ENCODE measurements at regions not wholly inside any gene's neighbourhood (a gene's known extent, or its start where the extent isn't known, plus 50 kb on each side); places are given as distances from the start of the nearest gene placed in this dataset.

DNA sequence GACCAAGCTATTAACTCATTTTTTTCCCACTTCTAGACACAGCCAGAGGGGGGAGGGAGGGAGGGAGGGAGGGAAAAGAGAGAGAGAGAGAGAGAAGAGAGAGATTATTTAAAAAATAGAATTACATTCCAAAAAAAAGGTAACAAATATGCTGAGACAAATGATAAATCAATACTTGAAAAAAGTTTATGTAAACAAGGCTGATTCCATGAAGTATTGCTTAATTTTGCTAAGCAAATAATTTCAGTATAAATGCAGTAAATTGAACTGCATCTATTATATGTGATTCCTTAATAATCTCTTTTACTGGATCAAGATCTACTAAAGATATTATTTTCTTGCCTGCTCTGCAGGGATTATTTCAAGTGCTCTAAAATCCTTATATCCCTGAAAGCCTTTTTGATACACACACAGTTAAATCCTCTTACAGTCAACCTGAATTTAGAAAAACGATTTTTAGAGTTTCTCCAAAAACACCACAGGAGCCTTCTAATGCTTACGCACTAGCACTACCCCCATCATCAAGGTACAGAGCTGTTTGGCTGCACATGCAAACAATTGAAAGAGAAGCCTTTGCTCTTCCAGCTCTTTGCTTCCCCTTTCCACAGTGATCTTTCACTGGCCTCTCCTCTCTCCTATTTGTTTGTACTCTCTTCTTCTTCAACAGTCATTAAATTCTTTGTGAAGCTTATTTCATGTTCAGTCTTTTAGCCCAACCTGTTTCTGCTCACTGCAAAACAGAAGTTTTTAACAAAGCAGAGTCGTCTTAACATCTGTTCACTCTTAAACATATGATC lies 426.3 kb upstream of the FAM241A start:
- TF ChIP-seq, protein P1, sequence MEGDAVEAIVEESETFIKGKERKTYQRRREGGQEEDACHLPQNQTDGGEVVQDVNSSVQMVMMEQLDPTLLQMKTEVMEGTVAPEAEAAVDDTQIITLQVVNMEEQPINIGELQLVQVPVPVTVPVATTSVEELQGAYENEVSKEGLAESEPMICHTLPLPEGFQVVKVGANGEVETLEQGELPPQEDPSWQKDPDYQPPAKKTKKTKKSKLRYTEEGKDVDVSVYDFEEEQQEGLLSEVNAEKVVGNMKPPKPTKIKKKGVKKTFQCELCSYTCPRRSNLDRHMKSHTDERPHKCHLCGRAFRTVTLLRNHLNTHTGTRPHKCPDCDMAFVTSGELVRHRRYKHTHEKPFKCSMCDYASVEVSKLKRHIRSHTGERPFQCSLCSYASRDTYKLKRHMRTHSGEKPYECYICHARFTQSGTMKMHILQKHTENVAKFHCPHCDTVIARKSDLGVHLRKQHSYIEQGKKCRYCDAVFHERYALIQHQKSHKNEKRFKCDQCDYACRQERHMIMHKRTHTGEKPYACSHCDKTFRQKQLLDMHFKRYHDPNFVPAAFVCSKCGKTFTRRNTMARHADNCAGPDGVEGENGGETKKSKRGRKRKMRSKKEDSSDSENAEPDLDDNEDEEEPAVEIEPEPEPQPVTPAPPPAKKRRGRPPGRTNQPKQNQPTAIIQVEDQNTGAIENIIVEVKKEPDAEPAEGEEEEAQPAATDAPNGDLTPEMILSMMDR (conservative IDR thresholded peaks at IDR 0.05 in 1 of 2, IDR thresholded peaks at IDR 0.05 in 1 of 2; ENCODE audit: extremely low read depth in 1 of 2, insufficient read depth in 1 of 2, low read depth in 1 of 2, low read length in 2 of 2), result no peak
- no peak for TF ChIP-seq EZH2 (IDR thresholded peaks at IDR 0.05; ENCODE audit: borderline replicate concordance, low read length)

All from mammary epithelial cell (primary cell).